WTC11 (cell line): ENCODE measurements at regions not wholly inside any gene's neighbourhood (a gene's known extent, or its start where the extent isn't known, plus 50 kb on each side); places are given as distances from the start of the nearest gene placed in this dataset.

Experiments
- CREM ChIP-seq: sonication (generic); formaldehyde crosslinking; IDR thresholded peaks from 2 replicates; pipeline ENCODE4 v1.8.1; 2022; ENCODE audit warnings: mild to moderate bottlenecking, missing genetic modification reagents, moderate library complexity
- ETV6 ChIP-seq: sonication (generic); formaldehyde crosslinking; IDR thresholded peaks from 2 replicates; pipeline ENCODE4 v1.8.1; 2022; ENCODE audit warnings: mild to moderate bottlenecking, missing genetic modification reagents
- RELA ChIP-seq: sonication (generic); formaldehyde crosslinking; IDR thresholded peaks from 2 replicates; pipeline ENCODE4 v1.8.1; 2022; ENCODE audit warnings: missing genetic modification reagents, mild to moderate bottlenecking, borderline replicate concordance
- TEAD4 ChIP-seq: sonication (generic); formaldehyde crosslinking; IDR thresholded peaks from 2 replicates; pipeline ENCODE4 v1.8.0; 2022; ENCODE audit warnings: mild to moderate bottlenecking, missing genetic modification reagents
- ZBTB43 ChIP-seq: sonication (generic); formaldehyde crosslinking; IDR thresholded peaks from 2 replicates; pipeline ENCODE4 v1.8.1; 2023; ENCODE audit warnings: mild to moderate bottlenecking, missing genetic modification reagents
- TF ChIP-seq, protein P1 (sequence below): fragments of 200-600 bp; IDR thresholded peaks from 2 replicates; pipeline ENCODE4 v1.8.0; 2022; ENCODE audit warnings: antibody characterized with exemption
- TF ChIP-seq, protein P2 (sequence below): sonication (generic); formaldehyde crosslinking; IDR thresholded peaks from 2 replicates; pipeline ENCODE4 v1.8.0; 2022; ENCODE audit warnings: missing genetic modification reagents

- TF ChIP-seq, protein P1, sequence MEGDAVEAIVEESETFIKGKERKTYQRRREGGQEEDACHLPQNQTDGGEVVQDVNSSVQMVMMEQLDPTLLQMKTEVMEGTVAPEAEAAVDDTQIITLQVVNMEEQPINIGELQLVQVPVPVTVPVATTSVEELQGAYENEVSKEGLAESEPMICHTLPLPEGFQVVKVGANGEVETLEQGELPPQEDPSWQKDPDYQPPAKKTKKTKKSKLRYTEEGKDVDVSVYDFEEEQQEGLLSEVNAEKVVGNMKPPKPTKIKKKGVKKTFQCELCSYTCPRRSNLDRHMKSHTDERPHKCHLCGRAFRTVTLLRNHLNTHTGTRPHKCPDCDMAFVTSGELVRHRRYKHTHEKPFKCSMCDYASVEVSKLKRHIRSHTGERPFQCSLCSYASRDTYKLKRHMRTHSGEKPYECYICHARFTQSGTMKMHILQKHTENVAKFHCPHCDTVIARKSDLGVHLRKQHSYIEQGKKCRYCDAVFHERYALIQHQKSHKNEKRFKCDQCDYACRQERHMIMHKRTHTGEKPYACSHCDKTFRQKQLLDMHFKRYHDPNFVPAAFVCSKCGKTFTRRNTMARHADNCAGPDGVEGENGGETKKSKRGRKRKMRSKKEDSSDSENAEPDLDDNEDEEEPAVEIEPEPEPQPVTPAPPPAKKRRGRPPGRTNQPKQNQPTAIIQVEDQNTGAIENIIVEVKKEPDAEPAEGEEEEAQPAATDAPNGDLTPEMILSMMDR = no peak
- TF ChIP-seq ETV6 (CRISPR knock-in tag) (no peak), RELA (CRISPR knock-in tag) (no peak), CREM (CRISPR knock-in tag) (no peak), TEAD4 (CRISPR knock-in tag) (no peak), ZBTB43 (no peak)
- TF ChIP-seq, protein P2, sequence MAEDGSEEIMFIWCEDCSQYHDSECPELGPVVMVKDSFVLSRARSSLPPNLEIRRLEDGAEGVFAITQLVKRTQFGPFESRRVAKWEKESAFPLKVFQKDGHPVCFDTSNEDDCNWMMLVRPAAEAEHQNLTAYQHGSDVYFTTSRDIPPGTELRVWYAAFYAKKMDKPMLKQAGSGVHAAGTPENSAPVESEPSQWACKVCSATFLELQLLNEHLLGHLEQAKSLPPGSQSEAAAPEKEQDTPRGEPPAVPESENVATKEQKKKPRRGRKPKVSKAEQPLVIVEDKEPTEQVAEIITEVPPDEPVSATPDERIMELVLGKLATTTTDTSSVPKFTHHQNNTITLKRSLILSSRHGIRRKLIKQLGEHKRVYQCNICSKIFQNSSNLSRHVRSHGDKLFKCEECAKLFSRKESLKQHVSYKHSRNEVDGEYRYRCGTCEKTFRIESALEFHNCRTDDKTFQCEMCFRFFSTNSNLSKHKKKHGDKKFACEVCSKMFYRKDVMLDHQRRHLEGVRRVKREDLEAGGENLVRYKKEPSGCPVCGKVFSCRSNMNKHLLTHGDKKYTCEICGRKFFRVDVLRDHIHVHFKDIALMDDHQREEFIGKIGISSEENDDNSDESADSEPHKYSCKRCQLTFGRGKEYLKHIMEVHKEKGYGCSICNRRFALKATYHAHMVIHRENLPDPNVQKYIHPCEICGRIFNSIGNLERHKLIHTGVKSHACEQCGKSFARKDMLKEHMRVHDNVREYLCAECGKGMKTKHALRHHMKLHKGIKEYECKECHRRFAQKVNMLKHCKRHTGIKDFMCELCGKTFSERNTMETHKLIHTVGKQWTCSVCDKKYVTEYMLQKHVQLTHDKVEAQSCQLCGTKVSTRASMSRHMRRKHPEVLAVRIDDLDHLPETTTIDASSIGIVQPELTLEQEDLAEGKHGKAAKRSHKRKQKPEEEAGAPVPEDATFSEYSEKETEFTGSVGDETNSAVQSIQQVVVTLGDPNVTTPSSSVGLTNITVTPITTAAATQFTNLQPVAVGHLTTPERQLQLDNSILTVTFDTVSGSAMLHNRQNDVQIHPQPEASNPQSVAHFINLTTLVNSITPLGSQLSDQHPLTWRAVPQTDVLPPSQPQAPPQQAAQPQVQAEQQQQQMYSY (CRISPR knock-in tag) = no peak
Measured at GRCh38 chr5:104817127-104817526, 1254.5 kb upstream of the NUDT12 start.
